ENCODE measurements at regions not wholly inside any gene's neighbourhood (a gene's known extent, or its start where the extent isn't known, plus 50 kb on each side); places are given as distances from the start of the nearest gene placed in this dataset.

- in situ Hi-C loops (cut with HindIII; ENCODE audit: low sequenced_read_pairs): no loop called here
Measured at GRCh38 chr5:5006548-5006947, 133.6 kb upstream of the ADAMTS16 start.

GRCh38 chr5:5009240-5009639, 130.9 kb upstream of the ADAMTS16 start:
- in situ Hi-C loops (cut with HindIII; ENCODE audit: low sequenced_read_pairs): no loop called here

- in situ Hi-C loops (cut with HindIII; ENCODE audit: low sequenced_read_pairs): no loop called here
Measured at GRCh38 chr5:5011151-5011550, 129.0 kb upstream of the ADAMTS16 start.

- in situ Hi-C loops (cut with HindIII; ENCODE audit: low sequenced_read_pairs): no loop called here
Measured at GRCh38 chr5:5014586-5015235, 125.4 kb upstream of the ADAMTS16 start.

GRCh38 chr5:5017827-5018577, 122.1 kb upstream of the ADAMTS16 start:
- in situ Hi-C loops (cut with HindIII; ENCODE audit: low sequenced_read_pairs): no loop called here

GRCh38 chr5:5018578-5018970, 121.6 kb upstream of the ADAMTS16 start:
- in situ Hi-C loops (cut with HindIII; ENCODE audit: low sequenced_read_pairs): no loop called here

DNA sequence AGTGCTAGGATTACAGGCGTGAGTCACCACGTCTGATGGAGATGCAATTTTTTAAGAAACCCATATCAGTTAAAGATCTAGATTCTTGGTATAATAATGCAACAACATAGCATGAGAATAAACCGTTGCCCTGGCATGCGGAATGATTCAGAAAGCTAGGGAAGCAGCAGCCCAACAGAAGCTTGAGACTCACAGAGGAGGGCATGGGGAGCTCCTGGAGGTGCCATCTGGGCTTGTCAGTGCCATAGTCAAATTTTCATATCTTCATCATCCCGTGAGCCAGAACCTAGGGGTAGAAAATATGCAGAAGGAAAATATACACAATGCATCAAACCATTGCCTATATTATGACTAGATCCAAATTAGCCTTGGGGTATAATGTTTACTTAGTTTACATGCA, 118.7 kb upstream of the ADAMTS16 start:
- in situ Hi-C loops (cut with HindIII; ENCODE audit: low sequenced_read_pairs): no loop called here

DNA sequence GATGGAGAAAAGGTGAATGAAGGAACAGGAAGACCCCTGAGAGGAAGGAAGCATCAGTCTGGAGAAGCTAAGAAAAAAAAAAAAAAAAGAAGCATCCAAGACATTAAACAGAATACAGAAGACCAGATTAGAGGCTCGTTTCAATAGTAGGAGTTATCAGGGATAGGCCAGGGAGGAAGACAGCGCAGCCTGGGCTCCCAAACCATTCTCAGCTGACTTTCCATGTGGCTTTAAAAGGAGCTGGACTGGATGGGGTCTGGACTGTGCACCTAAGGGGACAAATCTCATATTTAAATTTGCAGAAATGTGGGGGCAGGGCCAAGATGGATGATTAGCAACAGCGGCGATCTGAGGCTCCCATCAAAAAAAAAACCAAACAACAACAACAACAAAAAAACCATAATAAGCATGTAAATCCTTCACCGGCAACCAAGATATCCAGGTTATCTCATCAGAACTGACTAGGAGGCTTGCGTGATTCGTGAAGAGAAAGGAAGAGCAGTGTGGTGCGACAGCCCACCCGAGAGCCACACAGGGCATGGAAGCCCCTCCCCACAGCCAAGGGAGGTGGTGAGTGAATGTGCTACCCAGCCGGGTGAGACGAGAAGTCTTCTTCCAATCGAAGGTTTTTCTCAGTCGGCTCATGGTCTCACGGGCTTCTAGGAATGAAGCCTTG, 114.9 kb upstream of the ADAMTS16 start:
- in situ Hi-C loops (cut with HindIII; ENCODE audit: low sequenced_read_pairs): no loop called here

GRCh38 chr5:5025774-5026408, 114.2 kb upstream of the ADAMTS16 start:
- in situ Hi-C loops (cut with HindIII; ENCODE audit: low sequenced_read_pairs): no loop called here

GRCh38 chr5:5026409-5026785, 113.7 kb upstream of the ADAMTS16 start:
- in situ Hi-C loops (cut with HindIII; ENCODE audit: low sequenced_read_pairs): no loop called here

DNA sequence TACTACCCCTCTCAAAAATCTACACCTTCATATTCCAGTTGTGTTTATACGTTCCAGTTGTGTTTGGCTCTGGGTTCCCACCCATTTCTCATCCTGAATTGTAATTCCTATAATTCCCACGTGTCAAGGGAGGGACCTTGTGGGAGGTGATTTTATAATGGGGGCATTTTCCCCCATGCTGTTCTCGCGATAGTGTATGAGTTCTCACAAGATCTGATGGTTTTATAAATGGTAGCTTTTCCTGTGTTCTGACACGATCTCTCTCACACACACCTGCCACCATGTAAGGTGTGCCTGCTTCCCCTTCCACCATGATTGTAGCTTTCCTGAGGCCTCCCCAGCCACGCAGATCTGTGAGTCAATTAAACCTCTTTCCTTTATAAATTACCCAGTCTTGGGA, 108.5 kb upstream of the ADAMTS16 start:
- in situ Hi-C loops (cut with HindIII; ENCODE audit: low sequenced_read_pairs): no loop called here

- in situ Hi-C loops (cut with HindIII; ENCODE audit: low sequenced_read_pairs): no loop called here
Measured at GRCh38 chr5:5037674-5038073, 102.5 kb upstream of the ADAMTS16 start.

DNA sequence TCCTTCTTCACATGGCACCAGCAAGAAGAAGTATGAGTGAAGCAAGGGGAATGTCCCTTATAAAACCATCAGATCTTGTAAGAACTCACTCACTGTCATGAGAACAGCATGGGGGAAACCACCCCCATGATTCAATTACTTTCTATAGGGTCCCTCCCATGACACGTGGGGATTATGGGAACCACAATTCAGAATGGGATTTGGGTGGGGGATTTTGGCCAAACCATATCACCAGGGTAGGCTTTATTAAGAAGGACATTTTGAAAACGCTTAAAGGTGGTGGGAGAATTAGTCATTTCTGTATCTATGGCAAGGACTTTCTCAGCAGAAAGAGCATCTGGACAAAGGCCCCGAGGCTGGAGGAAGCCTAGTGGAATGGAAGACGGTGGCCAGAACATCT, 100.2 kb upstream of the ADAMTS16 start:
- in situ Hi-C loops (cut with HindIII; ENCODE audit: low sequenced_read_pairs): no loop called here

DNA sequence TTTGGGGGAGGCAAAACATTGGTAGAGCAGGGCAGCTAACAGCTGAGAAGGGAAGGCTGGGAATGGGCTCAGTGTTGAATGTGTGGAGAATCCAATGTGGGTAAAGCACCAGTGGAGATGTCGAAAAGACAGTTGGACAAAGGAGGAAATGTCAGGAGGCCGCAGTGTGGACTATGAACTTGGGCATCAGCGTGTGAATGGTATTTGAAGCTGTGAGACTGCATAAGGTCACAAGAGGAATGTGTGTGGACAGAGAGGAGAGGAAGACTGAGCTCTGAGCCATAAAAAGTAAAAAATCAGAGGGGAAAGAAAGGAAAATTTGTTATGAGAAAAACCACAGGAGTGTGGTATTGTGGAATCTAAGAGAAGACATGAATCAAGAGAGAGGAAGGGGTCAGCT, 99.4 kb upstream of the ADAMTS16 start:
- in situ Hi-C loops (cut with HindIII; ENCODE audit: low sequenced_read_pairs): no loop called here

DNA sequence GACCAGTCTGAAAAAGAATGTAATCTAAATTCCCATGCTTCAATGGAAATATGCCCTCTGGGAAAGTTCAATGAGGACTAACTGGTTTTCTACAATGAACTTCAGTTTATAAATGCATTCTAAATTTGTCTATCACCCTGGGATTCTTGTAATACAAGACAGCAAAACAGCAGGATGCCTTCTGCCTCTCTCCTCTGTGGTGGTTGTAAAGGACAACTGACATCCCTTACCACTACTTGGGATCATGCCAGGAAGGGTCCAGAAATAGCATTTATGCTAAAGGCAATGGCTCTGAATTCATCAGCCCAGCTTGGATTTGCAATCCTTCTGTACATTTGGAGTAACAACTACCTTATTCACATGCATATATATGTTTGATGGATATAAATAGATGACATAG, 97.3 kb upstream of the ADAMTS16 start:
- in situ Hi-C loops (cut with HindIII; ENCODE audit: low sequenced_read_pairs): no loop called here

DNA sequence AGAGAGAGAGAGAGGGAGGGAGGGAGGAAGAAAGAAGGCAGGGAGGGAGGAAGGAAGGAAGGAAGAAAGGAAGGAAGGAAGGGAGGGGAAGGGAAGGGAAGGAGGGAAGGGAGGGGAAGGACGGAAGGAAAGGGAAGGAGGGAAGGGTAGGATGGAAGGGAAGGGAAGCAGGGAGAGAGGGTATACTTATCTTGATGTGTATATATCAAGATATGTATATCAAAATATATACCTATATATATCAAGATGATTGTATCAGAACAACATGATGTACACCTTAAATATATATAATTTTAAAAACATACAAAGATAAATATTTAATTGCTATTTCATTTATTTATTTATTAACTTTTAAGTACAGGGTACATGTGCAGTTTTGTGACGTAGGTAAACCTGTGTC, 96.8 kb upstream of the ADAMTS16 start:
- in situ Hi-C loops (cut with HindIII; ENCODE audit: low sequenced_read_pairs): no loop called here

- in situ Hi-C loops (cut with HindIII; ENCODE audit: low sequenced_read_pairs): no loop called here
Measured at GRCh38 chr5:5044247-5044840, 95.8 kb upstream of the ADAMTS16 start.

- in situ Hi-C loops (cut with HindIII; ENCODE audit: low sequenced_read_pairs): no loop called here
Measured at GRCh38 chr5:5046680-5047502, 93.2 kb upstream of the ADAMTS16 start.

- in situ Hi-C loops (cut with HindIII; ENCODE audit: low sequenced_read_pairs): no loop called here
Measured at GRCh38 chr5:5050801-5051200, 89.3 kb upstream of the ADAMTS16 start.

DNA sequence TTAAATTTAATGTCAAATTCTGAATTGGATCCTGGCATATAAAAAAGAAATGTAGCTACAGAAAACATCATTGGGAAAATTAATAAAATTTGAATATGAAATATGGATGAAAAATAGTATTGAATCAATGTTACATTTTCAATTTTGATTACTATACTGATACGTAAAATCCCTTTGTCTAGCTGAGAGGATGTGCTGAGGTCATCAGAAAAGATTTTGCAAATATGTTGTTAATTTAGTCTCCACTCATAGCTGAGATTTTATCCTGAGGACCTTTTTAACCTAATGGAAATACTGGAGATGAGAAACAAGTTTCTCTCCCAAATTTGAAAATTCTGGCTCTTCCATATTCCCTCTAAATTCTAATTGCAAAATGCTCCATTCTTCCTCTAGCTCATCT, 84.4 kb upstream of the ADAMTS16 start:
- in situ Hi-C loops (cut with HindIII; ENCODE audit: low sequenced_read_pairs): no loop called here
